Lower leg skin (tissue), 4 donors: ENCODE measurements at regions not wholly inside any gene's neighbourhood (a gene's known extent, or its start where the extent isn't known, plus 50 kb on each side); places are given as distances from the start of the nearest gene placed in this dataset.

Source experiments
- DNase-seq, 2 donors: peaks; one replicate each; pipeline ENCODE4 v3.0.0-alpha.2; 2019; ENCODE audit warnings: low spot score in 2 of 2
- H3K4me3 ChIP-seq: fragments of 200-600 bp; sonication (generic); 2 replicates; pipeline ENCODE4 v1.5.1; 2017; ENCODE audit warnings: mild to moderate bottlenecking, low read depth; ENCODE audit not compliant: poor library complexity, severe bottlenecking
- POLR2A ChIP-seq, 2 donors: fragments of 450-650 bp; IDR thresholded peaks; one replicate each; pipeline ENCODE4 v1.6.1; 2016 to 2017; ENCODE audit warnings: antibody characterized with exemption in 2 of 2, mild to moderate bottlenecking in 1 of 2, moderate library complexity in 1 of 2
- WGBS, 2 donors: methylation state at CpG; one replicate each; pipeline ENCODE4 v1.1.5; 2018; 5-methylcytosine and 5-hydroxymethylcytosine counted together
- intact Hi-C: fragments of 100-400 bp; cut with DNase I; formaldehyde crosslinking; loops from one replicate; pipeline ENCODE4 v1.15.0; 2023; ENCODE audit warnings: low total_unique reads
- TF ChIP-seq, protein P1 (sequence below), 3 donors: fragments of 450-650 bp; IDR thresholded peaks; one replicate each; pipeline ENCODE4 v1.5.1; 2016; ENCODE audit warnings: antibody characterized with exemption in 3 of 3, mild to moderate bottlenecking in 3 of 3, moderate library complexity in 2 of 3

- WGBS, 2 donors: 38 to 39% methylated on average over 5 of the region's 5 CpGs
- no peak overlapping the region for H3K4me3 ChIP-seq
- no peak for DNase-seq
- intact Hi-C loops: no loop called here
- TF ChIP-seq, protein P1, sequence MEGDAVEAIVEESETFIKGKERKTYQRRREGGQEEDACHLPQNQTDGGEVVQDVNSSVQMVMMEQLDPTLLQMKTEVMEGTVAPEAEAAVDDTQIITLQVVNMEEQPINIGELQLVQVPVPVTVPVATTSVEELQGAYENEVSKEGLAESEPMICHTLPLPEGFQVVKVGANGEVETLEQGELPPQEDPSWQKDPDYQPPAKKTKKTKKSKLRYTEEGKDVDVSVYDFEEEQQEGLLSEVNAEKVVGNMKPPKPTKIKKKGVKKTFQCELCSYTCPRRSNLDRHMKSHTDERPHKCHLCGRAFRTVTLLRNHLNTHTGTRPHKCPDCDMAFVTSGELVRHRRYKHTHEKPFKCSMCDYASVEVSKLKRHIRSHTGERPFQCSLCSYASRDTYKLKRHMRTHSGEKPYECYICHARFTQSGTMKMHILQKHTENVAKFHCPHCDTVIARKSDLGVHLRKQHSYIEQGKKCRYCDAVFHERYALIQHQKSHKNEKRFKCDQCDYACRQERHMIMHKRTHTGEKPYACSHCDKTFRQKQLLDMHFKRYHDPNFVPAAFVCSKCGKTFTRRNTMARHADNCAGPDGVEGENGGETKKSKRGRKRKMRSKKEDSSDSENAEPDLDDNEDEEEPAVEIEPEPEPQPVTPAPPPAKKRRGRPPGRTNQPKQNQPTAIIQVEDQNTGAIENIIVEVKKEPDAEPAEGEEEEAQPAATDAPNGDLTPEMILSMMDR (IDR thresholded peaks at IDR 0.05): no peak
- TF ChIP-seq POLR2A (IDR thresholded peaks at IDR 0.05): no peak
Measured at GRCh38 chr16:74064120-74064735, 232.4 kb upstream of the PSMD7 start.

- no peak for DNase-seq
- no peak overlapping the region for H3K4me3 ChIP-seq
- intact Hi-C loops: no loop called here
- TF ChIP-seq, protein P1 (IDR thresholded peaks at IDR 0.05): no peak
- TF ChIP-seq POLR2A (IDR thresholded peaks at IDR 0.05): no peak
- 54 to 63% methylated on average over 4 of the region's 4 CpGs for WGBS, 2 donors
Measured at GRCh38 chr16:74053826-74054225, 242.8 kb upstream of the PSMD7 start.

DNA sequence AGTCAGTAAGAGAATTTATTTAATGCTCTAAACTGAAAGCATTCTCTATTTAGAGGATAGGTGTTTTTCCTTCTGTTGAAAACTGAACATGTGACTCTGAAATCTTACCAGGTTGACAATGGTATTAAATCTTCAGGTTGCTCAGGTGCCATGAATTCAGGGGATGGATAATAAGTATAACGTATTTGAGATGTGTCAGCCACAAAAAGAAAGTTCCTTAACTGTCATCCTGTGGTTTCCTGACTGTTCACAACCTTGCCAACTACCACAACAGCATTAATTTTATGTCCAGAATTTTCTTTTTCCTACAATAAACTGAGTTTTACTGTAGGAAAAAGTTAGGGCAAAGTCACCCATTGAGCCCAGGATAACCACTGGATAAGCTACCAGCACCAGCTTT lies 243.3 kb upstream of the PSMD7 start:
- DNase-seq: no peak
- intact Hi-C loops: no loop called here
- no peak for TF ChIP-seq POLR2A (IDR thresholded peaks at IDR 0.05)
- TF ChIP-seq, protein P1 (IDR thresholded peaks at IDR 0.05): no peak
- WGBS, 2 donors: 51 to 61% methylated on average over 1 of the region's 1 CpG
- no peak overlapping the region for H3K4me3 ChIP-seq

- no peak overlapping the region for H3K4me3 ChIP-seq
- DNase-seq: no peak
- intact Hi-C loops: no loop called here
- TF ChIP-seq, protein P1 (IDR thresholded peaks at IDR 0.05): no peak
- TF ChIP-seq POLR2A (IDR thresholded peaks at IDR 0.05): no peak
- WGBS, 2 donors: 49 to 63% methylated on average over 1 of the region's 1 CpG
Measured at GRCh38 chr16:74052016-74052415, 244.6 kb upstream of the PSMD7 start.

DNA sequence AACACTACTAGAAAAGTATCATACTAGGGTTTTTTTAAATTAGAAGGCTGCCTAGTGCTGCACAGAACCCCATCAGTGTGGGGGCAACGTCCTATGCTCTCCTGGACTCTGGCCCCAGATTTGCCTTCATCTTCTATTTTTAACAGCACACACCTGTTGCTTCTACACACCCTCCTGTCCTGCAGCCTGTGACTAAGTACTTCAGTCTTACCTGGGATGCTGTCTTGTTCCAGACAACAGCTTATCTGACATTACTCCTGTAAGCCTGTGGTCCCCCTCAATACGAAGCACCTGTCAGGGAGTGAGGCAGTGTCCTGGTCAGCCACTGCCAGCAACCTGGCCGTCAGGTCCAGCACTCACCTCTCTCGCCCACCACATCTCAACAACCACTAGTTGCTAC lies 247.6 kb upstream of the PSMD7 start:
- DNase-seq: no peak
- intact Hi-C loops: loop anchor here (5.0 kb wide), 1 partner anchor 548 kb away; no protein-coding TSS in a partner anchor
- TF ChIP-seq, protein P1 (IDR thresholded peaks at IDR 0.05): no peak
- TF ChIP-seq POLR2A (IDR thresholded peaks at IDR 0.05): no peak
- no peak overlapping the region for H3K4me3 ChIP-seq
- WGBS, 2 donors: 72 to 74% methylated on average over 4 of the region's 4 CpGs

- TF ChIP-seq, protein P1 (IDR thresholded peaks at IDR 0.05): no peak
- TF ChIP-seq POLR2A (IDR thresholded peaks at IDR 0.05): no peak
- no peak overlapping the region for H3K4me3 ChIP-seq
- DNase-seq: no peak
- intact Hi-C loops: loop anchor here (5.0 kb wide), 1 partner anchor 551 kb away; no protein-coding TSS in a partner anchor
- 68 to 71% methylated on average over 5 of the region's 5 CpGs for WGBS, 2 donors
Measured at GRCh38 chr16:74046524-74046923, 250.1 kb upstream of the PSMD7 start.
